DMS53 (cell line): ENCODE measurements at regions not wholly inside any gene's neighbourhood (a gene's known extent, or its start where the extent isn't known, plus 50 kb on each side); places are given as distances from the start of the nearest gene placed in this dataset.
"Not testable (repeated sequence)": the region's sequence is repeated elsewhere in the genome, so short reads cannot be mapped to it uniquely, and the experiment has no call there.

Experiments
- DNase-seq: peaks from one replicate; lab custom pipeline; 2025; lab: John Stamatoyannopoulos, UW

- no peak for DNase-seq
Observed at GRCh38 chr12:92424338-92424737, 278.5 kb upstream of the PLEKHG7 start.

GRCh38 chr12:92421701-92422100 lies 276.1 kb upstream of the BTG1 start:
- DNase-seq = peak; percentile 87

- no peak for DNase-seq
Observed at GRCh38 chr12:92421042-92421441, 275.4 kb upstream of the BTG1 start.

GRCh38 chr12:92419201-92419600 lies 273.6 kb upstream of the BTG1 start:
- DNase-seq = no peak

GRCh38 chr12:92418381-92418780 lies 272.7 kb upstream of the BTG1 start:
- no peak for DNase-seq

- no peak for DNase-seq
Observed at GRCh38 chr12:92417373-92417772, 271.7 kb upstream of the BTG1 start.

GRCh38 chr12:92416385-92416812 lies 270.8 kb upstream of the BTG1 start:
- no peak for DNase-seq

- no peak for DNase-seq
Observed at GRCh38 chr12:92414170-92415070, 268.8 kb upstream of the BTG1 start.

- DNase-seq = no peak
Observed at GRCh38 chr12:92413286-92413685, 267.6 kb upstream of the BTG1 start.

GRCh38 chr12:92412856-92413255 lies 267.2 kb upstream of the BTG1 start:
- DNase-seq = no peak

- peak; percentile 19 for DNase-seq
Observed at GRCh38 chr12:92411687-92412086, 266.0 kb upstream of the BTG1 start.

GRCh38 chr12:92408072-92408900 lies 262.6 kb upstream of the BTG1 start:
- DNase-seq = peak; percentile 86

- not testable (repeated sequence) for DNase-seq
Observed at GRCh38 chr12:92406404-92407070, 260.9 kb upstream of the BTG1 start.

- DNase-seq = not testable (repeated sequence)
Observed at GRCh38 chr12:92405801-92406251, 260.2 kb upstream of the BTG1 start.

GRCh38 chr12:92404921-92405320 lies 259.3 kb upstream of the BTG1 start:
- no peak for DNase-seq

- no peak for DNase-seq
Observed at GRCh38 chr12:92404259-92404894, 258.7 kb upstream of the BTG1 start.

- no peak for DNase-seq
Observed at GRCh38 chr12:92403210-92404175, 257.8 kb upstream of the BTG1 start.

GRCh38 chr12:92402415-92402814 lies 256.8 kb upstream of the BTG1 start:
- DNase-seq = no peak

- DNase-seq = no peak
Observed at GRCh38 chr12:92400006-92400405, 254.4 kb upstream of the BTG1 start.

GRCh38 chr12:92398565-92399309 lies 253.1 kb upstream of the BTG1 start:
- DNase-seq = no peak
